Urinary bladder (tissue), 3 donors: ENCODE measurements at regions not wholly inside any gene's neighbourhood (a gene's known extent, or its start where the extent isn't known, plus 50 kb on each side); places are given as distances from the start of the nearest gene placed in this dataset.

ENCODE experiments used
- DNase-seq: peaks from one replicate; pipeline ENCODE4 v3.0.0-alpha.2; 2015; ENCODE audit errors: extremely low spot score
- H3K27ac ChIP-seq: one replicate; pipeline ENCODE4 v1.5.1; 2013; ENCODE audit warnings: low read depth, mild to moderate bottlenecking, moderate library complexity
- H3K36me3 ChIP-seq: one replicate; pipeline ENCODE4 v1.6.1; 2013; ENCODE audit warnings: mild to moderate bottlenecking, moderate library complexity; ENCODE audit not compliant: insufficient read depth
- H3K4me1 ChIP-seq: one replicate; pipeline ENCODE4 v1.6.1; 2013; ENCODE audit warnings: mild to moderate bottlenecking, moderate library complexity; ENCODE audit not compliant: insufficient read depth
- H3K4me3 ChIP-seq: one replicate; pipeline ENCODE4 v1.5.1; 2013; ENCODE audit warnings: low read depth, low read length
- whole genome bisulfite sequencing: extraction: QIAGEN DNeasy Blood & Tissue Kit; methylation state at CpG from one replicate; pipeline ENCODE4 v1.1.7; 2013; 5-methylcytosine and 5-hydroxymethylcytosine counted together
- donor health status: healthy with polysubstance abuse.
- donor health status: healthy.

GRCh38 chr7:10721289-10721688 lies 252.4 kb upstream of the PHF14 start:
- Histone ChIP-seq H3K27ac (no peak overlapping the region), H3K36me3 (no peaks in the 10 kb centered on the region), H3K4me3 (no peak overlapping the region), H3K4me1 (no peaks in the 10 kb centered on the region)
- no peak for DNase-seq
- 70% methylated on average over 3 of the region's 3 CpGs for whole genome bisulfite sequencing

- Histone ChIP-seq H3K4me1 (no peaks in the 10 kb centered on the region), H3K4me3 (no peak overlapping the region), H3K36me3 (no peaks in the 10 kb centered on the region), H3K27ac (no peak overlapping the region)
- no peak for DNase-seq
- 87% methylated on average over 1 of the region's 1 CpG for WGBS
Observed at GRCh38 chr7:10723832-10724231, 249.8 kb upstream of the PHF14 start.

- WGBS: 56% methylated on average over 1 of the region's 1 CpG
- H3K4me1 ChIP-seq: no peaks in the 10 kb centered on the region
- DNase-seq: no peak
Observed at GRCh38 chr7:10724449-10724848, 249.2 kb upstream of the PHF14 start.

GRCh38 chr7:10727636-10728035 lies 246.0 kb upstream of the PHF14 start:
- Histone ChIP-seq H3K36me3 (no peaks in the 10 kb centered on the region), H3K27ac (no peak overlapping the region), H3K4me1 (no peaks in the 10 kb centered on the region), H3K4me3 (no peak overlapping the region)
- DNase-seq: no peak
- WGBS: 77% methylated on average over 5 of the region's 5 CpGs

More at GRCh38 chr7:10724449-10724848, 249.2 kb upstream of the PHF14 start:
- H3K27ac ChIP-seq: no peak overlapping the region
- no peaks in the 10 kb centered on the region for H3K36me3 ChIP-seq
- no peak overlapping the region for H3K4me3 ChIP-seq

GRCh38 chr7:10731253-10731773 lies 242.4 kb upstream of the PHF14 start:
- no peak overlapping the region for H3K4me3 ChIP-seq
- WGBS: 79% methylated on average over 4 of the region's 4 CpGs
- no peak for DNase-seq
- H3K27ac ChIP-seq: no peak overlapping the region
- no peaks in the 10 kb centered on the region for H3K4me1 ChIP-seq
- H3K36me3 ChIP-seq: no peaks in the 10 kb centered on the region

GRCh38 chr7:10733747-10734146 lies 239.9 kb upstream of the PHF14 start:
- Histone ChIP-seq H3K36me3 (no peaks in the 10 kb centered on the region), H3K4me1 (no peaks in the 10 kb centered on the region), H3K27ac (no peak overlapping the region), H3K4me3 (no peak overlapping the region)
- WGBS: 100% methylated on average over 1 of the region's 1 CpG
- DNase-seq: no peak

- DNase-seq: no peak
- 79% methylated on average over 2 of the region's 2 CpGs for WGBS
- H3K36me3 ChIP-seq: no peaks in the 10 kb centered on the region
- no peak overlapping the region for H3K4me3 ChIP-seq
- H3K4me1 ChIP-seq: no peaks in the 10 kb centered on the region
- H3K27ac ChIP-seq: no peak overlapping the region
Observed at GRCh38 chr7:10734595-10734994, 239.1 kb upstream of the PHF14 start.

- WGBS: 85% methylated on average over 4 of the region's 4 CpGs
- Histone ChIP-seq H3K27ac (no peak overlapping the region), H3K4me3 (no peak overlapping the region), H3K4me1 (no peaks in the 10 kb centered on the region), H3K36me3 (no peaks in the 10 kb centered on the region)
- DNase-seq: no peak
Observed at GRCh38 chr7:10739401-10739800, 234.3 kb upstream of the PHF14 start.

- WGBS: 22% methylated on average over 1 of the region's 1 CpG
- no peak for DNase-seq
- no peak overlapping the region for H3K4me3 ChIP-seq
- no peaks in the 10 kb centered on the region for H3K4me1 ChIP-seq
- no peaks in the 10 kb centered on the region for H3K36me3 ChIP-seq
- H3K27ac ChIP-seq: no peak overlapping the region
Observed at GRCh38 chr7:10740805-10741204, 232.9 kb upstream of the PHF14 start.

GRCh38 chr7:10756981-10757380 lies 216.7 kb upstream of the PHF14 start:
- 56% methylated on average over 2 of the region's 2 CpGs for WGBS
- Histone ChIP-seq H3K4me1 (no peaks in the 10 kb centered on the region), H3K36me3 (no peaks in the 10 kb centered on the region), H3K4me3 (no peak overlapping the region), H3K27ac (no peak overlapping the region)
- DNase-seq: no peak

- Histone ChIP-seq H3K4me1 (no peaks in the 10 kb centered on the region), H3K27ac (no peak overlapping the region), H3K36me3 (no peaks in the 10 kb centered on the region), H3K4me3 (no peak overlapping the region)
- DNase-seq: no peak
- WGBS: 97% methylated on average over 2 of the region's 2 CpGs
Observed at GRCh38 chr7:10759120-10759519, 214.6 kb upstream of the PHF14 start.

GRCh38 chr7:10767771-10768170 lies 205.9 kb upstream of the PHF14 start:
- H3K4me1 ChIP-seq: no peaks in the 10 kb centered on the region
- H3K27ac ChIP-seq: no peak overlapping the region
- H3K36me3 ChIP-seq: no peaks in the 10 kb centered on the region
- 89% methylated on average over 4 of the region's 4 CpGs for WGBS
- H3K4me3 ChIP-seq: no peak overlapping the region
- no peak for DNase-seq

GRCh38 chr7:10770176-10770575 lies 203.5 kb upstream of the PHF14 start:
- Histone ChIP-seq H3K27ac (no peak overlapping the region), H3K4me3 (no peak overlapping the region), H3K4me1 (no peaks in the 10 kb centered on the region), H3K36me3 (no peaks in the 10 kb centered on the region)
- no peak for DNase-seq
- WGBS: 82% methylated on average over 5 of the region's 5 CpGs

- H3K4me3 ChIP-seq: no peak overlapping the region
- 88% methylated on average over 3 of the region's 3 CpGs for WGBS
- no peak for DNase-seq
- no peak overlapping the region for H3K27ac ChIP-seq
- H3K4me1 ChIP-seq: no peaks in the 10 kb centered on the region
- no peaks in the 10 kb centered on the region for H3K36me3 ChIP-seq
Observed at GRCh38 chr7:10773430-10773829, 200.2 kb upstream of the PHF14 start.
